Stimulated activated CD4-positive, alpha-beta T cell treated with anti-CD3 and anti-CD28 coated beads, Interleukin-1b, Interleukin-23, amount 100 ng/mL, for 24 hours (primary cell): ENCODE measurements at regions not wholly inside any gene's neighbourhood (a gene's known extent, or its start where the extent isn't known, plus 50 kb on each side); places are given as distances from the start of the nearest gene placed in this dataset.
"Not testable (repeated sequence)": the region's sequence is repeated elsewhere in the genome, so short reads cannot be mapped to it uniquely, and the experiment has no call there.

Experiments used
- DNase-seq, 4 experiments: peaks; one replicate each; pipeline ENCODE4 v3.0.0-alpha.2; 2020; ENCODE audit warnings: low read depth in 4 of 4, low spot score in 1 of 4

DNA sequence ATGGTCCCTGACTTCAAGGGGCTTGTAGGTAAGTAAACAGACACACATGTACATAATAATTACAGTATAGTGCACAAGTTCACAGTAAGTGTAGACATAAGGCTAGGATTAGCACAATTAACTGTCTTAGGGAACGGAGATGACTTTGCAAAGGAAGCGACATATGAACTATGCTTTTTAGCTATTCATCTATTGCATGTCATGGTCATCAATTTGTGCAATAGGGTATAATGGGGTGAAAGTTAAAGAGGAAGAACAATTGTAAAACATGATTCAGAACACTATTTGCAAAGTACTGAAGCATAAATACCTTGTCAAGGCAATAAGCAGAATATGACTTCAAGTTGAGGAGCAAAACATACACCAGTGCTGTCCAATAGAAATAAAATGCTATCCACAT, 112.3 kb upstream of the SLC8A1 start:
- DNase-seq: no peak

DNA sequence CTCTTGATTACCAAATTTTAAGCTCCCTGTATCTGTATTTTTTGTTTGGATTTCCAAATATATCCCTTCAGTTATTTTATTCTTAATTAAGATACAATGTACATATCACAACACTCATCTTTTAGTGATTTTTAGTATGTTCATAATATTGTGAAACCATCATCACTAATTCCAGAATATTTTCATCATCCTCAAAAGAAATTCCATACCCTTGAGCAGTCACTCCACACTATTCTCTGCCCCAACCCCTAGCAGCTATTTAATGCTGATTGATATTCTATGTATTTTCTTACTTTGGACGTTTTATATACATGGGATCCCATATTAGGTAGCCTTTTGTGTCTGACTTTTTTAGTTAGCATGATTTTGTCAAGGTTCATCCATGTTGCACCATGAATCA, 127.4 kb upstream of the SLC8A1 start:
- DNase-seq: no peak

DNA sequence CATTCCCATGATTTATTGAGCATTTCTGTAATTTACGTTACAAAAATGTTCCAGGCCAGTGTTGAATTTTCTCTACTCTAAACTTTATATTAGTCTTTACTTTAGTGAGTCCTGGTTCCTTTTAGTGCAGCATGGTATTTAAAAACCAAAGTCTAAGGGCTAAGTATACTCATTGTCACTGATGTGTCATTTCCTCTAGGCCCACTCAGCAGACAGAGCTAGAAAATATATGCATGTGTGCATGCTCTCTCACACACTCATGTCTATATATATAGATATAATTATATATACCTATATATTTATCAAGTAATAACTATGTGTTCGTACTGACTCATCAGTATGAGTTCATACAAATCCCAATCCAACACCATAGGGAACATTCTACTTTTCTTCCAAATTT, 132.5 kb upstream of the SLC8A1 start:
- DNase-seq: no peak

DNA sequence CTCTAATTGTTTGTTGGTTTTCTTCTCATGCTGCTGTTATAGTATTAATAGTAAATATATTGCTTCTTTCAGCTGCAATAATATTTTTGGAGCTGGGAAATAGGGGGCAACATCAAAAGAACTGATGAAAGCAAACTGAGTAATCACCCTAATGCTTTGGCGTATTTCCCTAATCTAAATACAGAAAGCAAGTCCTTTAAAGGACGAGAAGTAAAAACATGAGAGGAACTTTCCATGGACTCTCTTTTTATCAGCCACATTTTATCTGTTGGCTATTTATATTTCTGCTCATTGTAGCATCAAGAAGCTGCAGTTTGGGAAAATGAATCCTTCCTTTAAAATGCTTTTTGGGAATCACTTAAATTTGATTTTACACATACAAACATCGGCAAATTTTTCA, 139.9 kb upstream of the SLC8A1 start:
- no peak for DNase-seq

DNA sequence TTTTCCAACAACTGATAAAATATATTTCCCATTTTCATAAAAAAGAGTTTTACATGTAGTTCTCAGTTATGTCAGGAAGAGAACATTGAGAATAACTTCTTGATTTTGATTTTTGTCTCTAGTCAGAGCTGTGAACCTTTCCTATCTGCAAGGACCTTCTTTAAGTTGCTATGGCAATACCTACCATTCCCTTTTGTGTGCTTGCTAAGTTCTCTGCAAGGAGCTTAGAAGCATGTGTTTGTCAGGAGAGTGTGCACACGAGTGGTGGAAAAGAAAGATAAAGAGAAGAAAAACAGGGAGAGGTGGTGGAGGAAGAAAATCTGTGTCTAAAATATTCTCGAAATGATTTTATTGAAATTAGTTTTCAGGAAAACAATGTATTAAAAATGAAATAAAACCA, 140.3 kb upstream of the SLC8A1 start:
- DNase-seq: no peak

DNA sequence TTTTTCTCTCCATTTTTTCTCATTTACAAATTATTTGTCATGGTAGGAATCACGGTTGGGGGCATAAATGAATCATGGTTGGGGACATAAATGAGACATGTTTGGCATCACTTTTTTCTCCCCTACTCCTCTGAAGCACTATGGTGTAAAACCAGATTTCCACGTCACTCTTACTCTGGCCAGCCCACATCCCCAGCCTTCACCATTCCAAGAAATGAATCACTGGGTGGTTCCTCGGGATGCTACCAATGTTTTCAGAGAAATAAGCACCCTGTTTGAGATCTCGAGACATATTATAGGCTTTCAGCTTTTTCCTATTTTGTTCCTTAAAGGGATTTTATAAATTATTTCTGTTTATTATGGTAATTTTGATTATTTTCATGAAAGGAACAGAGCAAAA, 155.0 kb upstream of the SLC8A1 start:
- no peak for DNase-seq

DNA sequence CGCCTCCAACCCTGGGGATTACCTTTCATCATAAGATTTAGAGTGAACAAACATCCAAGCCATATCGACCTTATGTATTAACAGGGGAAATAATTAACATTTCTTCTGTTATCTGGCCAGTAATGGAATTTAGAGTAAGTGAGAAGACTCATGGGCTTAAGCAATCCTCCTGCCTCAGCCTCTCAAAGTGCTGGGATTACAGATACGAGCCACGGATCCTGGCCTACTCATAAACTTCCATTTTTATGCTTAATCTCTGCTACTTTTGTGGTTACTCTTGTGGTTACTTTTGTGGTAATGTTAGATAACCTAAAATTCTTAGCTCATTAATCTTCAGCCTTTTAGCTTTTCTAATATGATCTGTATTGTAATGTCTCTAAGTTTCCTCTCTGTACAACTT, 159.3 kb upstream of the SLC8A1 start:
- DNase-seq: no peak

DNA sequence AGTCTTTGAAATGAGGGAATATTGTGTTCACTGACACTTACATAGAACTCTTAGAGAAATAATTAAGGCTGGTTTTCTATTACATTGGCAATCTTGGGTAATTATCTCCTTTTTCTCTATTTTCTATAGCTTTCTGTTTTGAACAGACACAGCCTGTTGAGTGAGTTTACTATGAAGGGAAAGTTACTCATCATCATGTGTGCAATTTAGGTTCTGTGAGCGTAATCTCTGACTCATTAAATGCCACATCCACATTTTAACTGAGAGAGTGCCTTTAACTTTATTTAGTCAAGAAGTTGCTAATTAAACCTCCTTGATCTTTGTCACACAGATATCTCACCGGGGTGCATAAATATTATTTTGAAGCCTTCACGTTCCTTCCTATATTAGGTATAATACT, 174.0 kb upstream of the SLC8A1 start:
- no peak for DNase-seq

DNA sequence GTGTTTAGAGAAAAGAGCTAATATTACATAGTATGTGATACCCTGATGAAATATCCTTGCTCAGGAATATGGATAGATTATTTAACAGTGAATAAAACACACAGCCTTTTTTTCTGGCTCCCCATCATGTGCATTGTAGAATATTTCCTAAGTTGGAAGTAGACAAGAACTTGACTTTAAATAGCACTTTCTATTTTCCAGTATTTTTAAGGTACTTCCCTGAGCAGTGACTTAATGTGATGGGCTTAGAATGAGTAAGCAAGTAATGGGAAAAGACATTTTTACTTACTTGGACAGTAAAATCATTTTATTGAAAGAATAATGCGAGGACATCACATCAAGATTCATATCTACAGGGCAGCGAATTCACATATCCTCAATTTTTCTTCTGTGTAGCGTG, 176.7 kb upstream of the SLC8A1 start:
- no peak for DNase-seq

DNA sequence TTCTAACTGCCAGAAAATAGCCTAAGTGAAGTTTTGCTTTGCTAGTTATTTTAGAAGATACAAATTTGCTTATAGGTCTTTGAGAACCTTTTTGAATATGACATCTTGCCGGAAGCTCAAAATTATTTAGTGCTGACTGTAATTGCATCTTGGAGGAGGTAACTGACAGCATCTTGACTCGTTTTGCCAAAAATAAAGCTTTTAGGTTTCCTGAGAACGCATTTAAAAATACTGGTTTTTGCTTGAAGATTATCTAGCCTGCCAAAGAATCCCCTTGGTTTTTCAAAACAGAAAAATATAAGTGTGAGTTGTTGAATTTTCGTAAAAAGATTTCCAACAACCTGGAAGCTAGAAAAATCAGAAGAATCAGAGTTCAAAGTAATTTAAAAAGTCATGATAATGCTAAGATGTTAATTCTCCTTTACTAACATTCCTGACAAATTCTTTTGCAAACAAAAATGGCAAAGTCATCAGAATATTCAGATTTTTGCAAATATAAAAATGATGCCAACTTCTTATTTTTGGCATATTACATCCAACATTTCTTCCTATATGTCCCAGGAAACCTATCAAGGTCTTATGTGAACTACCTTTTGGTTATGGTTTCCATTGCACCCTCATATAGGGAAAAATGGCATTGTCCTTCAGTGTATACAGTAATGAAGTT, 178.0 kb upstream of the SLC8A1 start:
- DNase-seq: no peak

DNA sequence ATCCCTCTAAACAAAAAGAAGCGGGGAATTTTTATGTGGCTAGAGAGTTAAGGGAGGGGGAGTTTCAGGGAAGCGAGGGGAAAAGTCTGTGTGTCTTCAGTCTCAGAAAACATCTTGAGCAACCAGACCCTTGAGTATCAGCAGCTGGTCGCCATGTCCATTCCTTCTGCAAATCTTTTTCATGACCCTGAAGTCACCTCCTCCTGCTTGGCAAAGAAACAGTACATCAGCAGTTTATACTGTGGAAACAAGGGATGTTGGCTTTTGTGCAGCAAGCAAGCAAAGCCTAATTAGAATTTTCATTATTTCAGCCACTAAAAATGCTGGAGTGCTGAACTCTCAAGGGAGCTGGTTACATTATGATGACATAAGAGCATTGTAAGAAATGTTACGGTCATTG, 187.4 kb upstream of the SLC8A1 start:
- no peak for DNase-seq

DNA sequence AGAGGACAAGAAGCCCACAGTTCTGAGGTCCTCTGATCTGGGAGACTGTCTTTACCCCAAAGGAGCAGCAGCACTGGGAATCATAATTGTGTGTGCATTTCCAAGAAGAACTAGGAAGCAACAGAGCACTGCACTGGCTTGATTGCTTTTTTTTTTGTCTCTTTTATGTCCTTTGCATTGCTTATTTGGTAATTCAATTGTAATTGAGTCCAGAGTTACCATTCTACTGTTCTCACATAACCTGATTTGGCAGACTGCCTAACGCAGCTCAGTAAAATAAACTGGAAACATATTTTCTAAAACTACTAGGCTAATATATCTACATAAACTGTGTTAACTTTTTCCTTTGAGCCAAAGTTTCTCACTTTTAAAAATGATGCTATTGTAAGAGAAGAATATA, 190.3 kb upstream of the SLC8A1 start:
- no peak for DNase-seq

DNA sequence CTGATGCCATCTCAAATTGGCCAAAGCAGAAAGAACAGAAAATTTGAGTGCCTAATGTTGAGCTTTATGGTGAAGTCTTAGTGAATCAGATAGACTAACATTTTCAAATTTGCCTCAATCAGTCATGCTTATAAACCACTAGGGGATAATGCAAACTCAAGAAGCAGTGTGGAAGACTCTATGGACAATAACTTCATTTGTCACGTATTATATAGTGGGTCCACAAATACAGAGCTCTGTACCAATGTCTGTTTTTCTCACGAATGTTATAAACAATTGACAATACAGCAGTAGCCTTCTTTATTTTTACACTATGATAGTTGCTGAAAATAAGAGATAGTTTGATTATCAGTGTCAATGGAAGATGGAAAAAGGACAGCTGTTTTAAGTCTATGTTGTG, 190.8 kb upstream of the SLC8A1 start:
- DNase-seq: no peak

DNA sequence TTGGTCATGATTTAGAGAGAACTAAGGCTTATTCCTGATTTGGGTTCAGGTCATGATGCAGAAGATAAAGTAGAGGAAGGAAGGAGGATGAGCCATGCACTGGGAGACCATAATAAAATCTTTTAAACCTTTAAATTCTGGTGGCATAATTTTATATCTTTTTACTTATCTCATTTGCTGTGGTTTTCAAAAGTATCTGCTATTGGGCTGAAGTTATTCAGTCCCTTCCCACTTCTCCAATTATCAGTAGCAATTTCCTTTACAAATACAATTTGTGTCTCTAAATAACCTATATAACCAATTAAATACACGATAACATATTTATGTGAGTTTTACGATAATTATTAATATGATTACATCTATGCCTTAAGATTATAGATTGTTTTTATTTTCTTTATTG, 194.8 kb upstream of the SLC8A1 start:
- DNase-seq: no peak

DNA sequence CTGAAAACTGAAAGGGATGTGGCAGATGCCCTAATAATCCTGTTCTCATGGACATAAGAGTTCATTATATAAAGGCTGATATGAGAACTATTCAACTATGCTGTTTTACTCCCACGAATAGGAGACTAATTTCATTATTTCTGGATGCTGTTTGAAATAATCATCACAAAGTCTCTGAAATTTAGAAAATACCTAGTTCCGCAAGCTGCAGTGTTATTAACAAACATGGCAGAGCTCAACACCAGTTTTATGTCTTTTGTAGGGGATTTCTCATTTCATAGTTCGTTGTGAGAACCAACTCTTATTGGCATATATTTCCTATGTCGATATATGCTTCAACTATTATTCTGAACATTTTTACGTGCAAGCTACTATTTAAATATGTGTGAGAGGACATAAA, 200.3 kb upstream of the SLC8A1 start:
- DNase-seq: no peak

DNA sequence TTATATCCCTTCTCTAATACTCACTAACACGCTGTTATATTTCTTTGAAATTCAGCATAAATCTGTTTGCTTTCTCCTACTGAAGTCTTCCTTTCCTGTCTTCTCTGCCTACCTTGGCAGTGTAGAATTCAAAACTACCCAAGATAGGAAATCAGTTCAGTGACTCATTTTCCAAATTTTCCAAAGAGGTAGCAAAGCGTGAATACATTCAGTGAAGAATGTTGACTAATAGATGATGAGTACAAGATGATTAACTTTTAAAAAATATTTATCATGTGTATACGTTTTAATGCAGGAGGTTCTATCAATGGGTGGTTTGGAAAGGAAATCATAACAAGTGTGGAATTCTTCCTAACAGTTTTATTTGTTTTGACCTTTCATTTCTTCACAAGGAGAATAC, 201.9 kb upstream of the SLC8A1 start:
- no peak for DNase-seq

DNA sequence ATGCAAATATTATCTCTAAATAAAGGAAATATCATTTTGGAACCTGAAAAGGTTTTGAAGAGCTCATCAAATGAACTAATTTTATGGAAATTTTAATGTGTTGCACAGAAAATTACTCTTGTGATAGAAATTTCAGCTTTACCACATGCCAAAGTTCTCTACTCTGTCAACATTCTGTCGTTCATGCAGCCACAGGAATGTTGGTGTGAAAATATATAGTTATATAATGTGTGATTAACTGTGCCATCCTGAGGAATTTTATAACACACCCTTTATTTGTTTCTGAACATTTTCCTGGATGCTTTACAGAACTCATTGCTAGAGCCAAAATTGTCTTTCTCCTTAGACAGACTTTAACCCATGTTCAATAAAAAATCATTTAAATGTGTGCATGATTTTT, 202.5 kb upstream of the SLC8A1 start:
- DNase-seq: no peak

DNA sequence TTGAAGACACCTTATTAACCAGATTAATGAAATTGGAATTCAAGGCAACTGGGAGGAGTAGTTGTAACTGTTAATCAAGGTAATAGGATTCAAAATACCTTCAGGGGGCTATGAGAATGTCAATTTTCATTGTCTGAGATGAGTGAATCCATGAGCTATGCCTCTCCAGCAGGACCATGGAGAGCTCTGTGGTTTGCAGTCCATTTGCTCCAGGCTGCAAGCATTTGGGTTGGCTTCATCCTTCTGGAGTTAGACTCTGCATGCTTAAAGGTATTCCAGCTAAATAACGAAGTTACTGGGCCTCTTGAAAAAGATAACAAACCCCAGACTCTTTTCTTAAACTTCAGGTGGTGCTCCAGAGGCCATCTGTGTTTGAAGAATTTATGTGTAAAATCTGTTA, 207.1 kb upstream of the SLC8A1 start:
- no peak for DNase-seq

DNA sequence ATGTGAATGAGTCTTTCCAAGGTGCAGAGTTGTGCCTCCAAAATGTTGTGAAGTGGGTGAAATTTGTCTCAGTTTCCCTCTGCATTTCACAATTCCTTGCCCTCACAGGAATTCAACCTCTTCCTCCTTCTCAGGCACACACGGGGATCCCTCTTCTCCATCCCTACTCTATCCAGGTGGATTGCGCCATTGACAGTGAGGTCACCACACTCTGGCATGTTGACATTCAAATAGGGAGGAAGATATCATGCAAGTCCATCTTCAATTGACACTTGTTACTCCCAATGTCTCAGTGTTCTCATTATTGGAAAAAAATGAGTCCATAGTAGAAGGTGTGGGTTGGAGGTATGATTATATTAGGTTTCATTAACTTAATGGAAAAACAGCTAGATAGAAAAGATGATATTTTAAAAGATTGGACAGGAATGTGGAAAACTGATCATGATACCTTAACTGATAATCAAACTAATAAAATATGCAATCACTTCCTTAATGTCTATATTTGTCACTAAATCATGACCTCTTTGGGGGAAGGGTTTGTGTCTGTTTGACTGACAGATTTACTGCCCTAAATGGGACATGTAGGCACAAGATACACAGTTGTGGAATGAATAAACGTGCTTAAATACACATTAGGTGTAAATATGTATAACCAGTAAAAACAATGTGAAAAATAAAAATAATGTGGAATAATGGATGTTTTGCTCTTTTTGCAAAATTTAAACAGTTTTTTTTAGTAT, 213.8 kb upstream of the SLC8A1 start:
- DNase-seq: no peak

DNA sequence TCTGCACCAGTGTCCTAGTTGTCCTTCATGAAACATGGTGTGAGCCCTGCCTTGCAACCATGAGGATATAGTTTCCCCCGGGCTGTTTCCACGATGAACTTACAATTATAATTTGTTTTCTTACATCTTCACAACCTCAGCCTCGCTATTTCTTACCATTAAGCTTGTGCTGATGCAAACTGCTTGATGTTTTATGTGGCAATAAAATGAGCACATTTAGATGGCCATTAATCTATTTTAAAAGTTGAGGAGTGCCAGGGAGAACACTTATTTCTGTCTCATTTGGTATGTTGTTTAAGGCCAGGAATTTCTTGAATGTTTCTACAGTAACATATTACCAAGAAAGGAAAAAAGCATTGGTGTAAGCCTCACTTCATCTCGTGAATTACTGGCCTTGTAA, 214.5 kb upstream of the SLC8A1 start:
- DNase-seq: no peak

DNA sequence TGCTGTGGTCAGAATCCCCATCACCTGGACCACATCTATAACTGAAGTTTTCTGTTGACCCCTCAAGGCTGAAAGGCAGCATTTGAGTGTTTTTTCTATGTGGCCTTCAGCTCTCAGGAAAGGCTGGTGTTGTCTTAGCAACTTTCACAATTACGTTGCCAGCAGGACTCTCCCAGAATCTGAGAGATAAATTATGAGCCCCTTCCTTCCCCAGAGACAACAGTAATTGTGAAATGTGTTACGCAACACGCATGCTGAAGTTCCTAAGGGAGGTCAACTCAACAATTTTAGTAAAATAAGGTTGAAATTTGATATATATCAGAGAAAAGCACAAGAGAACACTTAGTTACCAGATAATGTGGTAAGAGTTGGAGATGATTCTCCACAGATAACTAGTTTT, 216.5 kb upstream of the SLC8A1 start:
- DNase-seq: no peak

DNA sequence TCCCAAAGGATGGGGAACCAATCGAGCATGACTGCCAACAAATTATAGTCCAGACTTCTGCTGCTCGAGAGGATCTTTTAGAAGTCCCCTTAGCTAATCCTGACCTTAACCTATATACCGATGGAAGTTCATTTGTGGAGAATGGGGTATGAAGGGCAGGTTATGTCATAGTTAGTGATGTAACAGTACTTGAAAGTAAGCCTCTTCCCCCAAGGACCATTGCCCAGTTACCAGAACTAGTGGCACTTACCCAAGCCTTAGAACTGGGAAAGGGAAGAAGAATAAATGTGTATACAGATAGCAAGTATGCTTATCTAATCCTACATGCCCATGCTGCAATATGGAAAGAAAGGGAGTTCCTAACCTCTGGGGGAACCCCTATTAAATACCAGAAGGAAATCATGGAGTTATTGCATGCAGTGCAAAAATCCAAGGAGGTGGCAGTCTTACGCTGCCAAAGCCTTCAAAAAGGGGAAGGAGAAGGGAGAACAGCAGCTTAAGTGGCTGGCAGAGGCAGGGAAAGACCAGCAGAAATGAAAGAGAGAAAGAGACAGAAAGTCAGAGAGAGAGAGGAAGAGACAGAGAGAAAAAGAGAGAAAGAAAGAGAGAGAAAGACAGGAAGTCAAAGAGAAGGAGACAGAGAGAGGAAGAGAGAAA, 224.4 kb upstream of the SLC8A1 start:
- not testable (repeated sequence) for DNase-seq

DNA sequence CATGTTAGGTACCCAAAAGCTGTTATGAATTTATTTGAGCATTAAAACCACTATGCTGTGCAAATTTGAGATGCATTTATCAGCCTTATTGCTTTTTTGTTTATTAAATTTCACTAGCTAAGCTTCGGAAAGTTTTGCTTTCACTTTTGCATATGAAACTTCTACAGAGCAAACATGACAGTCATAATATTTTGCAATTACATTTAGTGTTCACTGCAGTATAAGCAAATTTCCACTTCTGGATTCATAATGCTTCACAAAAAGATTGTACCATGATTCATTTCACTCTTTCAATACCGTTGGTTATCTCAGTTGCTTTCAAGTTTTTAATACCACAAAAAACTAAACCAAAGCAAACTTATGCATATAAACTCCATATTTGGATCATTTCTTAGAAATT, 228.7 kb upstream of the SLC8A1 start:
- DNase-seq: no peak
